HG02938 (cell line): ENCODE measurements at regions not wholly inside any gene's neighbourhood (a gene's known extent, or its start where the extent isn't known, plus 50 kb on each side); places are given as distances from the start of the nearest gene placed in this dataset.

Experiments
- ATAC-seq: cut with Tn5 transposase; IDR thresholded peaks from one replicate; pipeline ENCODE4 v1.9.1; 2021; ENCODE audit warnings: mild to moderate bottlenecking, moderate library complexity; ENCODE audit not compliant: unreplicated experiment

- no peak for ATAC-seq
These were observed 579.0 kb downstream of the EPHA7 start for GRCh38 chr6:92840246-92840930.

GRCh38 chr6:92828788-92829187 lies 590.6 kb downstream of the EPHA7 start:
- ATAC-seq, result no peak

- no peak for ATAC-seq
These were observed 592.3 kb downstream of the EPHA7 start for GRCh38 chr6:92827104-92827503.

- no peak for ATAC-seq
These were observed 592.7 kb downstream of the EPHA7 start for GRCh38 chr6:92826633-92827032.

GRCh38 chr6:92822222-92822621 lies 597.1 kb downstream of the EPHA7 start:
- ATAC-seq, result no peak

GRCh38 chr6:92820601-92821000 lies 598.8 kb downstream of the EPHA7 start:
- no peak for ATAC-seq

- peak; percentile 84 for ATAC-seq
These were observed 608.4 kb downstream of the EPHA7 start for GRCh38 chr6:92810913-92811312.

GRCh38 chr6:92806254-92806653 lies 613.1 kb downstream of the EPHA7 start:
- no peak for ATAC-seq

- no peak for ATAC-seq
These were observed 628.0 kb downstream of the EPHA7 start for GRCh38 chr6:92791403-92791802.

GRCh38 chr6:92790381-92790780 lies 629.0 kb downstream of the EPHA7 start:
- ATAC-seq, result no peak

GRCh38 chr6:92784235-92784634 lies 635.1 kb downstream of the EPHA7 start:
- ATAC-seq, result no peak

GRCh38 chr6:92779746-92780145 lies 639.6 kb downstream of the EPHA7 start:
- ATAC-seq, result no peak

GRCh38 chr6:92777146-92777740 lies 642.1 kb downstream of the EPHA7 start:
- no peak for ATAC-seq

- ATAC-seq, result no peak
These were observed 648.8 kb downstream of the EPHA7 start for GRCh38 chr6:92770540-92770939.

- no peak for ATAC-seq
These were observed 652.3 kb downstream of the EPHA7 start for GRCh38 chr6:92767101-92767500.

GRCh38 chr6:92763680-92764079 lies 655.7 kb downstream of the EPHA7 start:
- ATAC-seq, result no peak

- ATAC-seq, result no peak
These were observed 656.1 kb downstream of the EPHA7 start for GRCh38 chr6:92763274-92763584.

- no peak for ATAC-seq
These were observed 656.7 kb downstream of the EPHA7 start for GRCh38 chr6:92762443-92763273.

- no peak for ATAC-seq
These were observed 660.2 kb downstream of the EPHA7 start for GRCh38 chr6:92759178-92759577.

GRCh38 chr6:92757925-92758324 lies 661.4 kb downstream of the EPHA7 start:
- no peak for ATAC-seq

- ATAC-seq, result no peak
These were observed 662.4 kb downstream of the EPHA7 start for GRCh38 chr6:92756912-92757311.

- no peak for ATAC-seq
These were observed 665.4 kb downstream of the EPHA7 start for GRCh38 chr6:92753956-92754355.
